ACC112 (cell line): ENCODE measurements at regions not wholly inside any gene's neighbourhood (a gene's known extent, or its start where the extent isn't known, plus 50 kb on each side); places are given as distances from the start of the nearest gene placed in this dataset.
A peak's percentile ranks its signal among the peaks of the same experiment; 100 is the strongest.
"Not testable (repeated sequence)": the region's sequence is repeated elsewhere in the genome, so short reads cannot be mapped to it uniquely, and the experiment has no call there.

Experiments used
- H2AFZ ChIP-seq: fragments of 200-600 bp; sonication (generic); one replicate; pipeline ENCODE4 v1.6.0; 2017; ENCODE audit warnings: antibody characterized with exemption, low read length; ENCODE audit not compliant: unreplicated experiment
- H3K27ac ChIP-seq: fragments of 200-600 bp; sonication (generic); 2 replicates; pipeline ENCODE4 v1.5.1; 2014; ENCODE audit warnings: low read depth, mild to moderate bottlenecking, antibody characterized with exemption, low read length, moderate library complexity
- H3K27me3 ChIP-seq: fragments of 200-600 bp; sonication (generic); 2 replicates; pipeline ENCODE4 v1.6.1; 2014; ENCODE audit warnings: mild to moderate bottlenecking, antibody characterized with exemption, low read length, moderate library complexity, mixed read lengths; ENCODE audit not compliant: insufficient read depth
- H3K36me3 ChIP-seq: fragments of 200-600 bp; sonication (generic); 2 replicates; pipeline ENCODE4 v1.6.1; 2016; ENCODE audit warnings: mild to moderate bottlenecking, antibody characterized with exemption, low read length, moderate library complexity, mixed read lengths; ENCODE audit not compliant: insufficient read depth
- H3K4me1 ChIP-seq: fragments of 200-600 bp; sonication (generic); one replicate; pipeline ENCODE4 v1.6.1; 2016; ENCODE audit warnings: low read length, mixed read lengths; ENCODE audit not compliant: insufficient read depth, unreplicated experiment, control insufficient read depth
- H3K4me3 ChIP-seq: fragments of 200-600 bp; sonication (generic); 2 replicates; pipeline ENCODE4 v1.5.1; 2014; ENCODE audit warnings: mild to moderate bottlenecking, low read depth, low read length
- H3K79me2 ChIP-seq: fragments of 200-600 bp; sonication (generic); one replicate; pipeline ENCODE4 v1.6.0; 2016; ENCODE audit warnings: low read length; ENCODE audit not compliant: control insufficient read depth, unreplicated experiment, insufficient read depth

GRCh38 chr10:87603196-87603595 is 56.5 kb upstream of the PAPSS2 start:
- Histone ChIP-seq H3K4me3 (no peak overlapping the region), H2AFZ (no peak overlapping the region), H3K4me1 (no peaks in the 10 kb centered on the region), H3K36me3 (no peaks in the 10 kb centered on the region), H3K27me3 (no peaks in the 10 kb centered on the region), H3K79me2 (no peaks in the 10 kb centered on the region), H3K27ac (no peak overlapping the region)

- no peak overlapping the region for H2AFZ ChIP-seq
- H3K4me1 ChIP-seq = no peaks in the 10 kb centered on the region
- no peak overlapping the region for H3K4me3 ChIP-seq
- H3K79me2 ChIP-seq = no peaks in the 10 kb centered on the region
- no peak overlapping the region for H3K27ac ChIP-seq
- no peaks in the 10 kb centered on the region for H3K27me3 ChIP-seq
- H3K36me3 ChIP-seq = no peaks in the 10 kb centered on the region
Observed at GRCh38 chr10:87603769-87604168, 55.9 kb upstream of the PAPSS2 start.

- Histone ChIP-seq H3K4me1 (no peaks in the 10 kb centered on the region), H3K79me2 (no peaks in the 10 kb centered on the region), H3K27ac (no peak overlapping the region), H3K4me3 (no peak overlapping the region), H3K27me3 (no peaks in the 10 kb centered on the region), H2AFZ (peak overlapping the region; percentile 44), H3K36me3 (no peaks in the 10 kb centered on the region)
Observed at GRCh38 chr10:87605628-87606251, 53.9 kb upstream of the PAPSS2 start.

- no peaks in the 10 kb centered on the region for H3K36me3 ChIP-seq
- no peak overlapping the region for H2AFZ ChIP-seq
- H3K27me3 ChIP-seq = no peaks in the 10 kb centered on the region
- no peak overlapping the region for H3K27ac ChIP-seq
- H3K79me2 ChIP-seq = no peaks in the 10 kb centered on the region
- H3K4me3 ChIP-seq = no peak overlapping the region
- no peaks in the 10 kb centered on the region for H3K4me1 ChIP-seq
Observed at GRCh38 chr10:87608756-87609155, 50.9 kb upstream of the PAPSS2 start.

GRCh38 chr10:87609563-87609962 is 50.1 kb upstream of the PAPSS2 start:
- H3K27ac ChIP-seq, H3K36me3 ChIP-seq, H3K27me3 ChIP-seq, H2AFZ ChIP-seq, H3K79me2 ChIP-seq, H3K4me3 ChIP-seq, H3K4me1 ChIP-seq: not testable (repeated sequence)
